Mammary epithelial cell (primary cell): ENCODE measurements at regions not wholly inside any gene's neighbourhood (a gene's known extent, or its start where the extent isn't known, plus 50 kb on each side); places are given as distances from the start of the nearest gene placed in this dataset.

ENCODE experiments used
- CTCF ChIP-seq, 2 donors: IDR thresholded peaks in 1 of 2; conservative IDR thresholded peaks in 1 of 2; 2 replicates each; pipeline ENCODE4 v1.5.1; 2011 to 2012; ENCODE audit warnings: inconsistent platforms in 2 of 2, low read length in 2 of 2, mild to moderate bottlenecking in 2 of 2, control low read depth in 1 of 2, low read depth in 1 of 2; ENCODE audit not compliant: insufficient read depth in 1 of 2; ENCODE audit errors: extremely low read depth in 1 of 2
- EZH2 ChIP-seq: IDR thresholded peaks from 2 replicates; pipeline ENCODE4 v1.6.1; 2012; ENCODE audit warnings: low read length, inconsistent platforms, borderline replicate concordance

- TF ChIP-seq EZH2: no peak
- no peak for TF ChIP-seq CTCF (conservative IDR thresholded peaks at IDR 0.05 in 1 of 2, IDR thresholded peaks at IDR 0.05 in 1 of 2; ENCODE audit: extremely low read depth in 1 of 2, insufficient read depth in 1 of 2, low read depth in 1 of 2, low read length in 2 of 2)
Observed at GRCh38 chr12:91423693-91424050, 241.1 kb upstream of the DCN start.
